GM12872 (cell line): ENCODE measurements at regions not wholly inside any gene's neighbourhood (a gene's known extent, or its start where the extent isn't known, plus 50 kb on each side); places are given as distances from the start of the nearest gene placed in this dataset.

Source experiments
- TF ChIP-seq, protein P1 (sequence below): IDR thresholded peaks from 3 replicates; pipeline ENCODE4 v1.5.1; 2011; ENCODE audit warnings: low read depth, mild to moderate bottlenecking, low read length, moderate library complexity; ENCODE audit not compliant: insufficient read depth

DNA sequence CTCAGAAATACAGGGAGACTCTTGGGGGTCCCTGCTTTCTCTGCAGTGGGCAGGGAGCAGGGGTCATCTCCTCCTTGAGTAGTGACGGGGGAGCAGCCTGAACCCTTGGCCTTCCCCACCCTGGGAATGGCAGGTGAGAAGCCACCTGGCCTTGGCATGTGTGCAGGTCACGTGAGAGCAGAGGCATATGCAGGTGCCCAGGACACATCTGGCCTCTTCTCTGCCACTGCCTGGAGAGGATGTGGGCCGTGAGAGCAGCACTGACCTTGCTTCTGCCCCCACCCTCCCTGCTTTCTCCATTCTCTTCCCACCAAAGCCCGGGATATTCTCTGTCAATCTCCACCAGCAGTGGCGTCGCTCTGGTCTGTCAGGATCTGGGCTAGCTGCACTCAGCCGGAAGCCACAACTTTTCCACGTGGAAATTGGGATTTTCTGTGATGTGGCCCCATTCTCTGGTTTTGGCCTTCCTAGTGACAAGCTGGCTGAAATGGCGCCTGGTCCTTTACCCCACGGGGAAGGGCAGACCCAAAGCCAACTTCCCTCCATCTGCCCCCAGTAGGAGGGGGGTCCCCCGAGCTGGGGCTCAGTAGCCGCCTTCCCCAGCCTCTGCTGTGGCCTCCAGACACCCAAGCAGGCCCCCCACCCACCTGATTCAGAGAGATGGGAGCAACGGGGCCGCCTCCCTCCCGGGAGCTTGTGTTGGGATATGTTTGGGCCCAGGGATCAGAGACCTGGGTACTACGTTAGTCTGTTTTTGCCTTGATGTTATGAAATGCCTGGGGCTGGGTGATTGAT lies 70.4 kb upstream of the FCN1 start:
- TF ChIP-seq, protein P1, sequence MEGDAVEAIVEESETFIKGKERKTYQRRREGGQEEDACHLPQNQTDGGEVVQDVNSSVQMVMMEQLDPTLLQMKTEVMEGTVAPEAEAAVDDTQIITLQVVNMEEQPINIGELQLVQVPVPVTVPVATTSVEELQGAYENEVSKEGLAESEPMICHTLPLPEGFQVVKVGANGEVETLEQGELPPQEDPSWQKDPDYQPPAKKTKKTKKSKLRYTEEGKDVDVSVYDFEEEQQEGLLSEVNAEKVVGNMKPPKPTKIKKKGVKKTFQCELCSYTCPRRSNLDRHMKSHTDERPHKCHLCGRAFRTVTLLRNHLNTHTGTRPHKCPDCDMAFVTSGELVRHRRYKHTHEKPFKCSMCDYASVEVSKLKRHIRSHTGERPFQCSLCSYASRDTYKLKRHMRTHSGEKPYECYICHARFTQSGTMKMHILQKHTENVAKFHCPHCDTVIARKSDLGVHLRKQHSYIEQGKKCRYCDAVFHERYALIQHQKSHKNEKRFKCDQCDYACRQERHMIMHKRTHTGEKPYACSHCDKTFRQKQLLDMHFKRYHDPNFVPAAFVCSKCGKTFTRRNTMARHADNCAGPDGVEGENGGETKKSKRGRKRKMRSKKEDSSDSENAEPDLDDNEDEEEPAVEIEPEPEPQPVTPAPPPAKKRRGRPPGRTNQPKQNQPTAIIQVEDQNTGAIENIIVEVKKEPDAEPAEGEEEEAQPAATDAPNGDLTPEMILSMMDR = no peak

DNA sequence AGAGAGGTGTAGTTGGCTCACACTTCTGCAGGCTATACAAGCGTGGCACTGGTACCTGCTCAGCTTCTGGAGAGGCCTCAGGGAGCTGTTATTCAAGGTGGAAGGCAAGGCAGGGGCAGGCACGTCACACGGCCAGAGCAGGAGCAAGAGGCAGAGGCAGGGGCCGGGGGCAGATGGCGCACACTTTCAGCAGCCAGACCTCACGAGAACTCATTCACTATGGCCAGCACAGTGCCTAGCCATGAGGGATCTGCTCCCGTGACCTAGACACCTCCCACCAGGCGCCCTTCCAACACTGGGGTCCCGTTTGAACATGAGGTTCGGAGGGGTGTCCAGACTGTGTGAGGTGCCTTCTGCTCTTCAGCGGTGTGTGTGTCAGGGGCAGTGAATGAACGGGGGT lies 71.0 kb upstream of the FCN1 start:
- TF ChIP-seq, protein P1 = no peak

DNA sequence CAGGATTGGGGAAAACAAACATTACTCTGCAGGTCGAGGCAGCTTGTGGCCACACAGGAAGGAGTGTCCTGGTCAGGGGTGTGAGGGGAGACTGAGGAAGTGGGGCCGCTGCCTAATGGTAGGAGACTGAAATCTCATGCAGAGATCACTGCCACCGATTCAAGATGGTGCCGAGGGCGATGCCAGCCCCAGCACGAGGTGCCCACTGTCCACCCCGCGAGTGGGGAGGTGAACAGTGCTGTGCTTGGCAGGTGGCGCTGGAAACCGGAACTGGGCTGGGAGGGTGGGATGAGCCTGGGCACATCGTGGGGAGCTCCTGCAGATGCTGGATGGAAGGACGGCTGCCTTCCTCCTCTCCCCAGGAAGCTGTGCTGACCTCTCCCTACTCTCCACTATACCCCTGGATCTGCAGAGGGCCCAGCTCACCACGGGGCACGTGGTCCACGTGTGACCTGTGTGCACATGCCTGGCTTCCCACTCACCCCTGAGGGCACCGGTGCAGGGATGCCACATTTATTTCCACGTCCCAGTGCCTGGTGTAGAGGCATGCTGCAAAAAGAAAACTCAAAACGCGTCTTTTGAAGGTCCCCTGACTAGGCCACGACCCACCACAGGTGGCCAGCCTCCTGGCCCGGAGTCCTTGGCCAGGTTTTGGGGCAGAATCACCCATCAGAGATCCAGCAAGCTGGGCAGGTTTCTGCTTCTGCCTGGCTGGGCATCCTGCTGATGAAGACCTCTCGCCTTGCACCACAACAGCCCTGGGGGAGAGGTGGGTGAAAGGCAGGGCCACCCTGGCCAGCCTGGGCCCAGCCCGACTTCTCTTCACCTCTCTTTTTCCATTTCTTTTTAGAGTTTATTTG lies 71.7 kb upstream of the FCN1 start:
- TF ChIP-seq, protein P1 = no peak

DNA sequence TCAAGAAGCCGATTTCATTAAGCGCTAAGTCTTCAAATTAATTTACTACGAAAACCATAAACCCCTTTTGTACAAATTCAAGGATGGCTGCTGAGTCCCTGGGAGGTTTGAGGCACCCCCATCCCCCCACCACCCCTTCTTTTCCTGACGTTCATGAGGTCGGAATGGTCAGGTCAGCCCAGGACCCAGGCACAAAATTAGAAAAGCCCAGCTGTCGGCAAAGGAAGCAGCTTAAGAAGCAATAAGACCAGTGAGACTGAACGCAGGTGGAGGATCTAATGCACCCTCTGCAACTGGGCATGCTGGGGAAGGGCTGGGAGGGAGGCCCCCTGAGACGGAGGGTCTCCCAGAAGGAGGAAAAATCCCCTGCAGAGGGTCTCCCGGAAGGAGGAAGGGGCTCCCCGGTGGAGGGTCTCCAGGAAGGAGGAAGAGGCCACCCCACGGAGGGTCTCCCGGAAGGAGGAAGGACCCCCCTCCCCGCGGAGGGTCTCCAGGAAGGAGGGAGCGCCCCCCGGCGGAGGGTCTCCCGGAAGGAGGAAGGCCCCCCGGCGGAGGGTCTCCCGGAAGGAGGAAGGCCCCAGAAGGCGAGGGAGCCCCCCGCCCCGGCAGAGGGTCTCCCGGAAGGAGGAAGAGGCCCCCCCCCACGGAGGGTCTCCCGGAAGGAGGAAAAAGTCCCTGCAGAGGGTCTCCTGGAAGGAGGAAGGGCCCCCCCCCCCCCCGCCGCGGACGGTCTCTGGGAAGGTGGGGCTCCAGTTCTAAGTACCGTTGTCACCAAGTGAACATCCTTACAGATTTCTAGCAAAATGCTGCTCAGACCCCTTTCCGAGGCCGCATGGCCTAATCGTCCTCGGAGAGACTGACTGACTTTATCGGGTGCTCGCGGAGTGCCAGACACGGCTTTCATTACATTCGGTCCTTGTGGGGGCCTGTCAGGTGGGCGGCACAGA lies 74.4 kb upstream of the FCN1 start:
- TF ChIP-seq, protein P1 = no peak

DNA sequence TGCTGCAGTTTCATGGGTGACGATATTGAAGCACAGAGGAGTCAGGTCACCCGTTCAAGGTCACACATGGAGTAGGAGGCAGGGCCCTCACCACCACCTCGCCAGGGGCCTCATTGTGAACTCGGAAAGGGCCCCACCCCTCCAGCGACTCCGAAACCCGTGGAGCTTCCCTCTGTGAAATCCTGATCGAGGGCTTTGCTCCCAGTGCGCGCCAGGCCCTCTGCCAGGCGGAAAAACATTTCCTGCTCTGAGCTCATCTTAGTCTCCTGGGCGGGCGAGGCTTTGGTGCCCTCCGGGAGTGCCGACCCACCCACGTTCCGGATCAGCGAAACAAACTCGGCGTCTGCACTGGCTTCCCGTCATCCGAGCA lies 75.0 kb upstream of the FCN1 start:
- TF ChIP-seq, protein P1 = no peak

DNA sequence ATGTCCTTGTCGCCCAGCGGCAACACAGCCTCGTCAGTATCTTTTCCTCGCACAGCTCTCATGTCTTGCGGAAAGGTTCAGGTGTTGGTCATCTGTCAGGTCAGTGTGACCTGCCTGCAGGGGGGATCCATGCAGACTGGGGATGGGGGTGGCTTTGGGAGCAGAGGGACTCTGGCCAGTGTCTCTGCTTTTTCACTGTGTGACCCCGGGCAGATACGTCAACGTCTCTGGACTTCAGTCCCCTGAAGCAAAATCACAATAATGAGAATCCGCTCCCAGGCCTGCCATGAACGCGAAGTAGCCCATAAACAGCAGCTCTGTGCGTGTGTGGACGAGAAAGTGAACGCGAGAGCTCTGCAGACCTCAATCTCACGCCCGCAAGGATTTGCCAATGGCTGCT lies 75.7 kb upstream of the FCN1 start:
- TF ChIP-seq, protein P1 = no peak
